AG04449 (cell line): ENCODE measurements at regions not wholly inside any gene's neighbourhood (a gene's known extent, or its start where the extent isn't known, plus 50 kb on each side); places are given as distances from the start of the nearest gene placed in this dataset.

Source experiments
- CTCF ChIA-PET: fragments of 350-600 bp; formaldehyde crosslinking; extraction: SDS; loops from one replicate; lab custom pipeline; 2021; ENCODE audit warnings: antibody characterized with exemption; lab: Yijun Ruan, JAX
- POLR2A ChIA-PET: fragments of 400-600, 350-600 bp; formaldehyde crosslinking; extraction: SDS; loops from one replicate; lab custom pipeline; 2020; ENCODE audit warnings: antibody characterized with exemption, inconsistent platforms; lab: Yijun Ruan, JAX
- DNase-seq: peaks from one replicate; pipeline ENCODE4 v3.0.0-alpha.2; 2010; ENCODE audit warnings: low read depth, low spot score
- H3K4me3 ChIP-seq: 2 replicates; pipeline ENCODE4 v1.5.1; 2011; ENCODE audit warnings: low read depth, mild to moderate bottlenecking, control low read depth, low read length
- CTCF ChIP-seq: IDR thresholded peaks from one replicate; pipeline ENCODE4 v1.5.1; 2011; ENCODE audit warnings: mild to moderate bottlenecking, moderate library complexity, low read length, control low read depth, inconsistent platforms; ENCODE audit not compliant: insufficient read depth; ENCODE audit errors: missing control alignments

GRCh38 chr2:15869871-15870270 lies 70.5 kb upstream of the MYCN start:
- TF ChIP-seq CTCF, result no peak
- H3K4me3 ChIP-seq, result no peak overlapping the region
- ChIA-PET CTCF (no interaction called here), POLR2A (no interaction called here)
- DNase-seq, result no peak

- CTCF ChIA-PET, result no interaction called here
- H3K4me3 ChIP-seq, result no peak overlapping the region
- no peak for TF ChIP-seq CTCF
- no peak for DNase-seq
- POLR2A ChIA-PET, result no interaction called here
Measured at GRCh38 chr2:15870565-15870964, 69.8 kb upstream of the MYCN start.

- DNase-seq, result no peak
- POLR2A ChIA-PET, result no interaction called here
- no peak overlapping the region for H3K4me3 ChIP-seq
- TF ChIP-seq CTCF, result no peak
- CTCF ChIA-PET, result no interaction called here
Measured at GRCh38 chr2:15871239-15871783, 69.0 kb upstream of the MYCN start.

- TF ChIP-seq CTCF, result no peak
- H3K4me3 ChIP-seq, result no peak overlapping the region
- ChIA-PET POLR2A (no interaction called here), CTCF (no interaction called here)
- DNase-seq, result no peak
Measured at GRCh38 chr2:15872854-15873253, 67.5 kb upstream of the MYCN start.

GRCh38 chr2:15874321-15874720 lies 66.0 kb upstream of the MYCN start:
- no peak overlapping the region for H3K4me3 ChIP-seq
- ChIA-PET POLR2A (no interaction called here), CTCF (no interaction called here)
- no peak for TF ChIP-seq CTCF
- DNase-seq, result no peak

GRCh38 chr2:15874854-15875804 lies 65.2 kb upstream of the MYCN start:
- no peak overlapping the region for H3K4me3 ChIP-seq
- CTCF ChIA-PET, result no interaction called here

More at GRCh38 chr2:15874854-15875804, 65.2 kb upstream of the MYCN start:
- POLR2A ChIA-PET, result no interaction called here
- TF ChIP-seq CTCF, result no peak
- DNase-seq, result no peak
